HEK293T (cell line): ENCODE measurements at regions not wholly inside any gene's neighbourhood (a gene's known extent, or its start where the extent isn't known, plus 50 kb on each side); places are given as distances from the start of the nearest gene placed in this dataset.

ENCODE experiments used
- ARNT ChIP-seq: fragments of 450-650 bp; IDR thresholded peaks from 2 replicates; pipeline ENCODE4 v1.6.1; 2017; ENCODE audit warnings: mild to moderate bottlenecking
- BHLHE40 ChIP-seq: fragments of 450-650 bp; IDR thresholded peaks from 2 replicates; pipeline ENCODE4 v1.6.1; 2016; ENCODE audit warnings: mild to moderate bottlenecking, moderate library complexity, borderline replicate concordance
- CTBP1 ChIP-seq: fragments of 450-650 bp; IDR thresholded peaks from 2 replicates; pipeline ENCODE4 v1.6.1; 2016; ENCODE audit warnings: borderline replicate concordance
- ELF4 ChIP-seq: fragments of 450-650 bp; IDR thresholded peaks from 2 replicates; pipeline ENCODE4 v1.6.1; 2017; ENCODE audit warnings: antibody characterized with exemption
- FOXK2 ChIP-seq: fragments of 450-650 bp; IDR thresholded peaks from 2 replicates; pipeline ENCODE4 v1.6.1; 2016; ENCODE audit warnings: mild to moderate bottlenecking
- L3MBTL2 ChIP-seq: fragments of 450-650 bp; conservative IDR thresholded peaks from 2 replicates; pipeline ENCODE4 v1.6.1; 2016; ENCODE audit warnings: mild to moderate bottlenecking
- SP1 ChIP-seq: fragments of 450-650 bp; IDR thresholded peaks from 2 replicates; pipeline ENCODE4 v1.6.1; 2017
- SUZ12 ChIP-seq: fragments of 450-650 bp; IDR thresholded peaks from 2 replicates; pipeline ENCODE4 v1.6.1; 2016; ENCODE audit warnings: mild to moderate bottlenecking

GRCh38 chr7:110544194-110544593 lies 546.7 kb upstream of the LRRN3 start:
- TF ChIP-seq SUZ12 (no peak), L3MBTL2 (no peak), FOXK2 (no peak), SP1 (no peak), ARNT (no peak), BHLHE40 (no peak), ELF4 (no peak), CTBP1 (no peak)
